Spleen (tissue), 11 donors: ENCODE measurements at regions not wholly inside any gene's neighbourhood (a gene's known extent, or its start where the extent isn't known, plus 50 kb on each side); places are given as distances from the start of the nearest gene placed in this dataset.

Source experiments
- DNase-seq: peaks from one replicate; pipeline ENCODE4 v3.0.0-alpha.2; 2020
- H3K27ac ChIP-seq, 8 donors: fragments of 200-600 bp; sonication (generic) in 7 of 8; 1 replicate in 4 of 8; 2 replicates in 4 of 8; pipeline versions ENCODE4 v1.5.0 to v1.8.0; 2016 to 2021; ENCODE audit warnings: inconsistent platforms in 4 of 8, mild to moderate bottlenecking in 4 of 8, moderate library complexity in 1 of 8
- H3K27me3 ChIP-seq, 7 donors: fragments of 200-600 bp; sonication (generic) in 6 of 7; replicated peaks in 1 of 7; 1 replicate in 4 of 7; 2 replicates in 3 of 7; pipeline versions ENCODE4 v1.5.0 to v1.8.0; 2016 to 2021; ENCODE audit warnings: inconsistent platforms in 3 of 7, mild to moderate bottlenecking in 1 of 7
- H3K36me3 ChIP-seq, 6 donors: fragments of 200-600 bp; sonication (generic) in 5 of 6; 1 replicate in 4 of 6; 2 replicates in 2 of 6; pipeline versions ENCODE4 v1.5.0 to v1.8.0; 2016 to 2021; ENCODE audit warnings: inconsistent platforms in 2 of 6
- H3K4me1 ChIP-seq, 6 donors: fragments of 200-600 bp; sonication (generic) in 5 of 6; 1 replicate in 3 of 6; 2 replicates in 3 of 6; pipeline versions ENCODE4 v1.5.0 to v1.8.0; 2016 to 2021; ENCODE audit warnings: inconsistent platforms in 3 of 6
- H3K4me3 ChIP-seq, 8 donors: fragments of 200-600 bp; sonication (generic) in 7 of 8; 1 replicate in 4 of 8; 2 replicates in 4 of 8; pipeline versions ENCODE4 v1.5.0 to v1.8.0; 2016 to 2021; ENCODE audit warnings: inconsistent platforms in 4 of 8, mild to moderate bottlenecking in 4 of 8, moderate library complexity in 2 of 8
- H3K9me3 ChIP-seq, 8 donors: fragments of 200-600 bp; sonication (generic) in 7 of 8; 1 replicate in 4 of 8; 2 replicates in 4 of 8; pipeline versions ENCODE4 v1.5.0 to v1.8.0; 2016 to 2021; ENCODE audit warnings: inconsistent platforms in 4 of 8
- CTCF ChIP-seq, 11 experiments: fragments of 200-600 bp in 7 of 11; fragments of 450-650 bp in 4 of 11; sonication (generic) in 4 of 11; IDR thresholded peaks in 8 of 11; conservative IDR thresholded peaks in 3 of 11; 1 replicate in 7 of 11; 2 replicates in 4 of 11; pipeline versions ENCODE4 v1.4.0 to v1.8.0; 2016 to 2021; ENCODE audit warnings: antibody characterized with exemption in 11 of 11, inconsistent platforms in 4 of 11, mild to moderate bottlenecking in 1 of 11
- POLR2A ChIP-seq, 3 donors: fragments of 450-650 bp; IDR thresholded peaks; one replicate each; pipeline ENCODE4 v1.5.1; 2017; ENCODE audit warnings: antibody characterized with exemption in 3 of 3, mild to moderate bottlenecking in 1 of 3
- POLR2AphosphoS5 ChIP-seq, 3 donors: sonication (generic); formaldehyde crosslinking; IDR thresholded peaks; one replicate each; pipeline ENCODE4 v1.5.1; 2017; ENCODE audit warnings: antibody characterized with exemption in 3 of 3
- WGBS, 5 donors: extraction: QIAGEN DNeasy Blood & Tissue Kit in 3 of 5; methylation state at CpG; one replicate each; pipeline versions ENCODE4 v1.1.5 to v1.1.7; 2013 to 2018; 5-methylcytosine and 5-hydroxymethylcytosine counted together
- intact Hi-C: fragments of 100-400 bp; cut with DNase I; formaldehyde crosslinking; loops from one replicate; pipeline ENCODE4 v1.15.0; 2023; ENCODE audit warnings: low total_unique reads
- donor health status: healthy with polysubstance abuse.
- donor health status: DM: no; HTN: no; CAD: no; lungs with moderate emphysema.
- donor health status: DM: no; HTN: no; CAD: no.
- donor health status: Bipolar disorder and iron deficiency.
- donor health status: healthy.
- donor health status: DM: no; HTN: no; CAD: no.
- donor health status: DM: yes; HTN: yes; CAD: no.

- H3K27ac ChIP-seq = no peak overlapping the region
- no peaks in the 10 kb centered on the region for H3K4me1 ChIP-seq
- no peaks in the 10 kb centered on the region for H3K36me3 ChIP-seq
- H3K27me3 ChIP-seq = no peaks in the 10 kb centered on the region
- H3K4me3 ChIP-seq = no peak overlapping the region
- 78 to 93% (median 87%) methylated on average over 7 of the region's 7 CpGs for WGBS, 5 donors
- TF ChIP-seq POLR2AphosphoS5 (IDR thresholded peaks at IDR 0.05) (no peak), CTCF (IDR thresholded peaks at IDR 0.05 in 8 of 11, conservative IDR thresholded peaks at IDR 0.05 in 3 of 11) (no peak), POLR2A (IDR thresholded peaks at IDR 0.05) (no peak)
- peaks cover 0 to 69% (median 30%) of the 10 kb centered on the region in 8 donors for H3K9me3 ChIP-seq
- DNase-seq = no peak
- intact Hi-C loops = no loop called here
Observed at GRCh38 chr7:67821116-67821515, 824.5 kb downstream of the TYW1 start.

- intact Hi-C loops = no loop called here
- no peaks in the 10 kb centered on the region for H3K36me3 ChIP-seq
- H3K4me1 ChIP-seq = no peaks in the 10 kb centered on the region
- DNase-seq = no peak
- WGBS, 5 donors = 64 to 79% (median 71%) methylated on average over 4 of the region's 4 CpGs
- TF ChIP-seq POLR2A (IDR thresholded peaks at IDR 0.05) = no peak
- no peak for TF ChIP-seq POLR2AphosphoS5 (IDR thresholded peaks at IDR 0.05)
- TF ChIP-seq CTCF (IDR thresholded peaks at IDR 0.05 in 8 of 11, conservative IDR thresholded peaks at IDR 0.05 in 3 of 11) = no peak
- no peak overlapping the region for H3K27ac ChIP-seq
- H3K27me3 ChIP-seq = no peaks in the 10 kb centered on the region
- peaks cover 0 to 68% (median 20%) of the 10 kb centered on the region in 8 donors for H3K9me3 ChIP-seq
- no peak overlapping the region for H3K4me3 ChIP-seq
Observed at GRCh38 chr7:67823345-67823744, 826.7 kb downstream of the TYW1 start.

- TF ChIP-seq POLR2A (IDR thresholded peaks at IDR 0.05) = no peak
- no peak for TF ChIP-seq POLR2AphosphoS5 (IDR thresholded peaks at IDR 0.05)
- no peak for TF ChIP-seq CTCF (IDR thresholded peaks at IDR 0.05 in 8 of 11, conservative IDR thresholded peaks at IDR 0.05 in 3 of 11)
- no peaks in the 10 kb centered on the region for H3K27me3 ChIP-seq
- no peak overlapping the region for H3K27ac ChIP-seq
- no peak for DNase-seq
- peaks cover 0 to 69% (median 20%) of the 10 kb centered on the region in 8 donors for H3K9me3 ChIP-seq
- no peaks in the 10 kb centered on the region for H3K36me3 ChIP-seq
- intact Hi-C loops = no loop called here
- 56 to 89% (median 77%) methylated on average over 1 of the region's 1 CpG for WGBS, 5 donors
- no peaks in the 10 kb centered on the region for H3K4me1 ChIP-seq
- no peak overlapping the region for H3K4me3 ChIP-seq
Observed at GRCh38 chr7:67825356-67825755, 828.7 kb downstream of the TYW1 start.

GRCh38 chr7:67841896-67842295 is 845.3 kb downstream of the TYW1 start:
- peaks cover 0 to 1% (median 0%) of the 10 kb centered on the region in 7 donors for H3K27me3 ChIP-seq
- no peak overlapping the region for H3K27ac ChIP-seq
- DNase-seq = no peak
- peaks cover 0 to 38% (median 22%) of the 10 kb centered on the region in 8 donors for H3K9me3 ChIP-seq
- intact Hi-C loops = no loop called here
- WGBS, 5 donors = 86 to 95% (median 93%) methylated on average over 4 of the region's 4 CpGs
- H3K4me1 ChIP-seq = no peaks in the 10 kb centered on the region
- no peak for TF ChIP-seq POLR2AphosphoS5 (IDR thresholded peaks at IDR 0.05)
- TF ChIP-seq POLR2A (IDR thresholded peaks at IDR 0.05) = no peak
- TF ChIP-seq CTCF (IDR thresholded peaks at IDR 0.05 in 8 of 11, conservative IDR thresholded peaks at IDR 0.05 in 3 of 11) = no peak
- no peaks in the 10 kb centered on the region for H3K36me3 ChIP-seq
- H3K4me3 ChIP-seq = no peak overlapping the region
